NCI-H1092 (cell line): ENCODE measurements at regions not wholly inside any gene's neighbourhood (a gene's known extent, or its start where the extent isn't known, plus 50 kb on each side); places are given as distances from the start of the nearest gene placed in this dataset.

ENCODE experiments used
- DNase-seq: peaks from one replicate; lab custom pipeline; 2025; lab: John Stamatoyannopoulos, UW

DNA sequence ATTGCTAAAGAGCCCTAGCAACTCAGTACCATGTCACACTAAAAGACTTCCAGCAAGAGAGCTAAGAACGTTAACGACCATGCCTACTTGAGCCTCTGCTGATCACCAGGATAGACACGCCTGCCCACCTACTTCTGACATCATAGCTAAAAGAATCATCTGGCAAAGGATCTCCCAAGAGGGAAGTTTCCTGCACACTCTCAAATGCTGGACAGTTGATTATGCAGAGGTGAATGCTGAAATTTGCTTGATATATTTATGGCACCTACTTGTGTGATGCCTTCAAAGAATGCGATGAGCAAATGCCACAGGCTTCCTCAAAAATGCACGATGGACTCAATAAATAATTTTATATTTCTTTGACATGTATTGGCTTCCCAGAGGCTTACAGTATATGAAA lies 113.6 kb downstream of the GALC start:
- no peak for DNase-seq

DNA sequence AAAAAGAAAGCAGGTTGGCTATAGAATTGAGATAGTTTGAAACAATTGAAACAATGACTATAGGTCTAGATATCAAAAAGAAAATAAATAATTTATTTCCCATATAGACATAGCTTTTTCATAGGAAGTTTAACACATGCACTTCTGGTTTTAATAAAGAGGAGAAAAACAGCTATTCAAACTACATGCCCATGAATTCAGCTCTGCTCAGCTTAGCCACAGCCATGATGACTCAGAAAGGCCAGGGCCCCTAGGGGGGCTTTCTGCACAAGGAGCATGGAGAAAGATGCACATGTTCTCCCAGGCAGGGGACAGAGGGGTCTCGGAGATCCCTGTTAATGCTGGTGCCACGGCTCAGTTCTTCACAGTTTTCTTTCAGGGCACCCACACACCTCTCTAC lies 114.0 kb downstream of the GALC start:
- DNase-seq, result no peak

DNA sequence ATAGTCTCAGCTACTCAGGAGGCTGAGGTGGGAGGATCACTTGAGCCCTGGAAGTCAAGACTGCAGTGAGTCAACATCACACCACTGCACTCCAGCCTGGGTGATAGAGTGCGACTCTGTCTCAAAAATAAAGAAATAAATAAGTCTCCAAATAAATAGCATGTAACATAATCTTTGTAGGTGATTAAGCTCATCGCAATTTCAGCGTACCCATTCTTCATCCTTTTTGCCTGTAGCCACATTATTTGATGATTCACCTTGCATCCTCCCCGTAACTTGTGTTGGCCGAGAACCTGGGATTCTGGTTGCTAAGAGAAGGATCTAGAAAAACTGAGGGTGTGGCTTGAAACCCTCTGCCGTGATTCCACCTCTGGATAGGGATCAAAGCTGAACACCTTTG lies 115.1 kb downstream of the GALC start:
- DNase-seq, result no peak

DNA sequence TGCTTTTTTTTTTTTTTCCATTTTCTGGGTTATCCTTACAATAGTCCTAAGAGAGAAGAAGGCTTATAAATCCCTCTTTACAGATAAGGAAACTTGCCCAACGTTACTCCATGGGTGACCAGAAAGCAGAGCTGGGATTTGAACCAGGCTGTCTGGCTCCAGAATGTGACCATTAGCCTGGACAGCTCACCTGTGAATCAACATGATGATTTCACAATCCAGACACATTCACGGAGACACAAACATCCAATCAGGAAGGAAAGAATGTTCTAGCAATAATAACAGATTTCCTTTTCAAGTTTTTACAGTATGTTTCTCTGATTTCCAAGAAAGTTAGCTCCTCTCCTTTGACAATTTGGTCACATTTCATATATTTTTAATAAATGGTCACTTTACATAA lies 118.3 kb downstream of the GALC start:
- no peak for DNase-seq

DNA sequence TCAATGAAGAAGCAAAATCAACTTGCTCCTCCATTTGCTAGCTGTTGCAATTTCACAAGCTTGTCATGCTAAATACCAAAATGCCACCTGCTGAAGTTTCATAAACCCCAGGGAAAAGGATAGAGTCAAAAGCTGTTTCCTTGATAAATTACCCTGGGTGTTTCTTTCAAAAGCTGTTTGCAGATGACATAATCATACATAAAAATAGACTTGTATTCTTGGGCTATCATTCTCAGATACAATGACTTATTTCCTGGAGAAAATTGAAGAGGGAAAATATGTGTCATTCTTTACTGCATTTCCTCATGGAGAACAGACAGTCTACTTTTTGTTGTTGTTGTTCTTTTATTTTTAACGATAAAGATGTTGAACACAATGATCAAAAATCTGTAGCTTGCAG lies 119.2 kb downstream of the GALC start:
- no peak for DNase-seq

DNA sequence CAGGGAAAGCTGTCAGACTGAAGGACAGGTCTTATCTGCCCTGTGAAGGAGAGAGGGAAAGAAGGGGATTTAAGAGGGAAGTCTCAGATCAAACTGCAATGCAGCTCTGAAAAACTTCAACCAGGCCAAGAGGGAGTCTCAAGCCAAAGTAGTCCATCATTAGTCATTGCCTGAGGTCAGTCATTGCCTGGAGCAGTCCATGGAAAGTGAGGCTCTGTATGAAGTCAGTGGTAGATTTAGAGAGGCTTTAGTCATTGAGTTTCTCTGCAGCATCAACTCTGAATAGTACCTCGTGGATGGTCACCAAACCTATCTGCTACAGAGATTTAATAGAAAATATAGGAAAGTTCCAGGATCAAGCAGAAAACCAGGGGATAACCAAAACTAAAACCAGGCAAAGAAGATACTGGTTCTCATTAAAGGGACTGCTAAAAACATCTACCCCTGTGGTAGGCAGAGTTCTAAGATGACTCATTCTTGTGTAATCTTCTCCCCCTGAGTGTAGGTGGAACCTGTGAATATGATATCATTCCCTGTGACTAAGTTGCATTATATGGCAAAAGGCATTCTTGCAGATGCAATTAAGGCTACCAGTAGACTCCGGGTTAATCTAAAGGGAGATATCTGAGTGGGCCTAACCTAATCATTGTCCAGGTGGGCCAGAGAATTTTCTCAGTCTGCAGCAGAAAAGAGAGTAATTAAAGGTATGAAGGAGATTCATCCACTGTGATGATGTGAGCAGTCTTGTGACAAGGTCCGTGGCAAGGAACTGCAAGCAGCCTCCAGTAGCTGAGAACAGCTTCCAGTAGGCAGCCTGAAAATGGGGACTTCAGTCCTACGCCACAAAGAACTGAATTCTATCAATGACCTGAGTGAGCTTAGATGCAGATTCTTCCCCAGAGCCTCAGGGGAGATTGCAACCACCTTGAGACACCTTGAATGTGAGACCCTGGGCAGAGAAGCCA lies 123.1 kb downstream of the GALC start:
- no peak for DNase-seq

DNA sequence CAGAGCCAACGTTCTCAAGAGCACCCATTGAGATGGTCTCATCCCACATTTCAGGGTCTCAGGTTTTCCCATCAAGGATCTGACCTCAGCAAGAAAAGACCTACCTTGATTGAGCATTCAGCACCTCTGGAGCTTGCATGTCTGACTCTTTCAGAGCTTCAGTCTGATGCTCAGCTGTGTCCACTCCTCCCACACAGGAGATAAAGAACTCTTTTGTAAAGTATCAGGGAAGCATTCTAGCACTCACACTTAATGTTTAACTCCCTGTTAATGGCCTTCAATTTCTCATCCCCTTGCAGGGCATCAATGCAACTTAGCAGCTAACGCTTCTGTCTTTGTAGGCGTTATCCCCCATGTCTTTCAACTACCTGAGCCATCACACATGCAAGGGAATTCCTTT lies 124.1 kb downstream of the GALC start:
- DNase-seq, result no peak

DNA sequence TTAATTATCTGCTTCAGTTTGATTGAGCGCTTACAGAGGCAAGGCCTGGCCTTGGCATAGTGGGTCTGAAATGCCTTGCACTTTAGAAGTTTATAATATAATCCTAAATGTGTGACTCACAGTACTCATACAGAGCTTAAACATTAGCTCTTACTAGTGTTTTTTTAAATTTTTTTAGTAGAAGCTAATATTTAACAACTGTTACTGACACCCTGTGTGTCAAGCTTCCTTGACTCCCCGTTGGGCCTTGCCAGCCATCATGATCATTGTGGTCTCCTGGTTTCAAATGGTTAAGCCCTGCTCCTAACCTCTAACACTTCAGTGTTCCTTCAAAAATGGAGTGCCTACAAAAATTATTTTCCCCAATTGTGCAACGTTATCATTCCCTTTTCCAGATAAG lies 126.9 kb downstream of the GALC start:
- DNase-seq, result no peak

DNA sequence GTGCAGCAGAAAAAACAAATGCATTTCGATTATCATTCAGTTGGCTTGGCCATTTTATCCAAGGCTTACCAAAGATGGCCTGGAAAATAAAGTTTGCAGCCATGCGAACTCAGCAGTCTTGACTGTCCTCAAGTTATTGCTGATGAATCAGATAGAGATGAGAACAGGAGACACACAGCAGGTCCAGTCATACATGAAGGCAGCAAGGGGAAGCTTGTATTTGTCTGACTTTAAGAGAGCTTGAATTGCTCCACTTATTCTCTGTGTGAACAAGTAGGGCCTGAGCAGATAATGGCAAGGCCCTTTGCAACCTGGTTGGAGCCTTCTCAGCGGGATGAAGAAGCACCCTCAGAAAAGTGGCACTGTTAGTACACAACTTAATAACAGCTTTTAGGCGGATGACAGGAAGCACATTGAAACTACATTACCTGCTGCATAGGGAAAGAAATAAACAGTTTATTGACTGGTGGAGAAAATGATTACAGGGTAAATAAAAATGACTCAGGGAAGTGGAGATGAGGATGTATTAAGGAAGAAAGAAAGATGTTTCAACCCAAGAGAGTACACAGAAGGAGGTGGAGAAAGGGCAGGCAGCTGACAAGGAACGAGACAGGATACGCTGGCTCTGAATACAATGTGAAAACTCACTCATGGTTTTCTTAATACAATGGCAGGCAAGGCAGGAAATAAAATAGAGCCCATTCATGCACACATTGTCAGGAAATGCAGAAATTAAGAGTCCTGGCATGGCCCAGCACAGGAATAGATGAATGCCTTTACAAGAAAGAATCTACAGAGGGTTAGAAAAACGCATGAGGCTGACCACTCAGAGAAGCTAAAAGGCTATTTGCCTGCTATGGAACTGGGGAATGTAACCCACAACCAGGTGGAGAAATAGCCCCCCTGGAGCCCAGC lies 128.4 kb downstream of the GALC start:
- DNase-seq, result no peak

DNA sequence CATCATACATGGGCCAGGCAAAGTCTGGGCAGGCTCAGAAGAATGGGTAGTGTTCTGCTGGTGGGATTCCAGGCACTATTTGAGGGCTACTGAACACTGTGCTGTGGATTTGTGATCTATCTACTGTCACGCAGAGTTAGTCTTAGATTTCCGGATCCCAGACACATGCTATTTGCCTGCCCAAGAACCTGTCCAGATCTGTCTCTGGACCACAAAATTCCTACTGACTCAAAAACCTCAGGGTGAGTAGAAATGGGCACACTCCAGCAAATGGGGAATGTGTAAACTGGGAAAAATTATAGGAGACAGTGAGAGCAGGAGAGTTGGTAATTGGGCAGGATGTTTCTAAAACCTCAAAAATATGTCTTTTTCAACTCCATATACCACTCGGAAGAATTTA lies 129.9 kb downstream of the GALC start:
- no peak for DNase-seq

DNA sequence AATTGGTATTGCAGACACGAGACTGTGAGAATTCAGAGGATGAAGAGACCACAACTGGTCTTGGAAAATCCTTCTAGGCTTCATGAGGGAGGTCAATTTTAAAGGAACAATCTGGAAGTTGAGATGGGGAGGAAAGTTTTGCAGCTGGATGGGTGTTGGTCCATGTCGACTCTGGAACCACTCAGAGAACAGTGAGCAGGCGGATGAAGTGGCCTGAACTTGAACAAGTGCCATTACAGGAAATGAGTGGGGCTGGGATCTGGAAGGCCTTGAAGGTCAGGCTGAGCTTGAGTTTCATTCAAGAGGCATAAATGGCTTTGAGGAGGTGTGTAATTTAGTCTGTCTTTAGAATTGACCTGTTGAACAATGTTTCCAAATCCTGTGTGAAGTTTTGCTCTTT lies 140.9 kb downstream of the GALC start:
- DNase-seq, result no peak

DNA sequence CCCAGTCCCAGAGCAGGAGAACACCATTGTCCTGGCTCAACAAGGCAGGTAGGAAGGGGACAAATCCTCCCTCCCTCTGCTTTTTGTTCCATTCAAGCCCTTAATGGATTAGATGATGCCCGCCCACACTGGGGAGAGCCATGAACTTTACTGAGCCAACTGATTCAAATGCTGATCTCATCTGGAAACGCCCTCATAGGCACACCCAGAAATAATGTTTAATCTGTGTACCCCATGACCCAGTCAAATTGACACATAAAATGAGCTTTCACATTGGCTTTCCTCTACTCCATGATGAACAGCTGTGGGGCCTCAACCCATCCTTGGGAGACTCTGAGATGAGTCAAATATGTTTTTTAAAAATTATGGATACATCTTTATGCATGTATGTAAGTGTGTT lies 141.8 kb downstream of the GALC start:
- DNase-seq, result no peak

DNA sequence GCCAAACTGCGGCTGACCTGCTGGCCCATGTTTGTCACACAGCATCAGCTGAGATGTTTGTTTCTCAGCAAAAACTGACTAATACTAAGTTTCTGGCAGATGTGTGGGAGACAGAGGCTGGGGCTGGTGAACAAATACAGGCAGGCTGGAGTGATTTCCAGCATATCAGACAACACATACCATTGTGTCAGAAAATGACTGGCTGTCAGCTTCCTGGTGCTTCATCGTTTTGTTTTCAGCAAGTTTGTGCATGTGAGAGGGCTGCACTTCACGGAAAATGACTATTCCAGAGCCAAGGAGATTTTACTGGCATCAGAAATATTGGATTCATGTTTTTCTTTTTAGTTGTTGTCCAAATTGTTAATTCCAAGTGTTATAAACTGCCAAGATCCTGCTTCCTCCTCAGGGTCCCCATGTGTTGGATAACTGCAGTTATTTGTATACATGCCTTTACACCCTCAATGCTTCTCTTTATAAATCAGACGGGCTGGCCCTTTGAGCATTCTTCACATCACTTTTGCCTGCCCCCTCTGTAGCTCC lies 145.7 kb downstream of the GALC start:
- no peak for DNase-seq

DNA sequence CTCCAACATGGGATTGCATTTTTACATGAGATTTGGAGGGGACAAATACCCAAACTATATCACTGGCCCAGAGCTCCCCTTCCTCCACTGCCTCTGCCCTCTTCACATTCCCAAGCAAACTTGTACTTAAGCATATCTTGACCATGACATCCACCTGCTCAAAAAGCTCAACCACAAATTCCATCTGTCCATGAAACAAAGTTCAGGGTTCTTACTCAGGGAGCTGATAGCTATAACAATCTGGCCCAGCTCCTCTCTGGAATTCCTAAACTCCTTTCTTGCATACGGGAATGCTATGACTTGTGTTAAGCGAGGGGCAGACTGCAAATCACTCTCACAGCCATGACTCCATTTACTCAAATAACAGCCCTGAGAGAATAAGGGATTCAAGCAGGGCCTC lies 152.1 kb downstream of the GALC start:
- DNase-seq, result no peak

DNA sequence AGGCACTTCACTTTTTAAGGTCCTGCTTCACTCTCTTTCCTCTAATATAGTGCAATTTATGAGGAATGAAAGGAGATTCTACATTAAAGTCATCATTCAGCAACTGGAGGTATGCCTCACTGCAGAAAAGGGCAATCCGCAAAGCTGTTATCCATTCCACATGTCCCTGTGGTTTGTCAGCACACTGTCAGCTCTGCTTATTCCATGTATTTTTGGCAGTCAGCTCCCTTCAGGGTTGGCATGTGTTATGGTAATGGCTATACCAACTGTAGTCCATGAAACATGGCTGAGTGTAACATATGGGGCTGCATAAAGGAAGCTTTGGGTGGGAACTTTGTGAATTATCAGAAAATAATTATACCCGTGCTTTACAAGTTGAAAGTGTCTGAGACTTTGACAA lies 154.1 kb downstream of the GALC start:
- no peak for DNase-seq

DNA sequence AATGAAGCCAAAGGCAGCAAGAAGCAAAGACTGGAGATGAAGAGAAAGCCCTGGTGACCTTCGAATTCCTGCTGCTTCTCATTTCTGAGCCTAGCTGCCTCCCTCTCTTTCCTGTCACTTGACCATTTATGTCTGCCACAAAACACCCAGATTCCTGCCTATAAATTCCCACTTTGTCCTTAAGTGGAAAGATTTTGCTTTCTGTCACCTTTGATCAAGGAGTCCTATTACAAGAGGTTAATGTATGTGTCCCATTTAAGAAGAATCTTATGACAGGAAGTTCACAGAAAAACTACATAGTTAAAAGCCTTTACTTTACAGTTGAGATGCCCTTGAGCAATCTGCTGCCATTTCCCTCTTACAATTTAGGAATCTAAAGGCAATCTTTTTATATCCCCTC lies 155.7 kb downstream of the GALC start:
- no peak for DNase-seq

DNA sequence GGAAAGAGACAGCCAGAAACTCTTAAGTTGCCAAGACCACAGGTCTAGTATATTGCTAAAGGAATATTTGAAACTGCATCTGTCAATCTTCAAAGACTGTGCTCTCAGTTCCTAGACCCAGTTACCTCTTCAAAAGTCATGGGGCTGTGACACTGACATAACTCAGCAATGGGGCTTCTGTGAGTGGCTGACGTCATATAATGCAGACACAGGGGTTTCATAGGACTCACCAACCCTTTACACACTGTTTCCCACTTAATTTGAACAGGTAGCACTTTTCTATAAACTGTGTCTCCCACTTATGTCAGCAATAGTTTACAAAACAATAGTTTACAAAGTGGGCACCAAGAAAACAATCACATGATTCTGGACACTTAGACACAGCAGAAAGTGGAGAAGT lies 158.4 kb downstream of the GALC start:
- no peak for DNase-seq

DNA sequence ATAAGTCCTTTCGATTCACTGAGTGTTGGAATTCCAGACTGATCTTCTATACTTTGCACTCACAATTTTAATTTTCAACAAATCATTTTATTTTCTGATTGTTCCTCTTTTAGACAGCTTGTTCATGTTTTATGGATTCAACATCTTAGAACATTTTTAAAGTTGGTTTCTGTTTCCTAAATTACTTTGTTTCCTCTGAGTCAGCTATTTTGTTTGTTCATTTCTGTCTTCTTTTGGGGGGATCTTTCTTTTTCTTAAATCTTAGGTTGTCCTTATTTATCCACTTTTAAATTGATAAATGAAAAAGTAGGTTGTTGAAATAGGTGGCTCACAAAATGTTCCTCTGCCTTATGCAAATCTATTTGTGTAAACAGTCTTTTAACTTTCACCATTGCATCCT lies 160.0 kb downstream of the GALC start:
- DNase-seq, result no peak

DNA sequence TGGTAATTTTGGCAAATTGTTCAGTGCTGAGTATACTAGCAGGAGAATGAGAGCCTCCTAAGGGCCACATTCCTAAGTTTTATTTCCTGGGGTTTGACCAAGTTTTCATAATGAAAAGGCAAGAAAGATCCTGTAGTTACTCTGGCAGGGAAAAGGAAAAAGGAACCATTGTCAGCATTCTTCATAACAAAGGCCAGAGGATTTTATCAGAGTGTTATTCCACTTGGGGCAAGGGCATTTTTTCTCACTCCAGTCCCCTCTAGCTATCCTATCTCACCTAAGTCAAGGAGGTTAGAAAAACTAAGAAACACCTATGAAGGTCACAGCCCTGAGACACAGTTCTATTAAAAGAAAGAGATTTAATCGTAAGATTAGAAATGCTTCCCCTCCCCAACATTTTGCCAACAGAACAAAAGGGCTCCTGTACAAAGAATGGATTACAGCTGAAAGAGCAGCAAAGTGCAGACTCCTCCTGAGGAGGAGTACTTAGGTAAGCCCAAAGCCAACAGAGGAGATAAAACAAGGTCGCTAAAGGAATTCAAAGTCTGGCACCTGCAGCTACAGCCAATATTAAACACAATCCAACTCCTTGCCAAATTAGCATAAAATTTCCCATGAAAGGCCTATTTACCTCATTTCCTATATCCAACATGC lies 162.4 kb downstream of the GALC start:
- no peak for DNase-seq

DNA sequence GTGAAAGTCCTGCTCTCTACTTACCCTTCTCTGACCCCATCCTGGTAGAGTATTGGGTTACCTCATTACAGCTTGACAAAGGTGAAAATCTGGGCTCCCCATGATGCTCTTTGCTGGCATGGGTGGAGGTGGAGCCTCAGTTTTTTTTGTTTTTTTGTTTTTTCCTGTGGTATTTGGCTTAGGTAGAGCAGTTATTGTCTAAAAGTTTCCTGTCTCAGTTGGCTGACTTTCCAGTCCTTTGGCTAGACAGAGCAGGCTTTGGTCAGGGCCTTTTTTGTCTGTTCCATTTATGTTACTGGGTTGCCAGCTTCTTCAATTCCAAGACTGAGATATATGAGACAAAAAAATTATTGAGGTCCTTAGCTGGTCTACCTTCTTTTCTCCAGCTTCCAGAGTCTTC lies 163.4 kb downstream of the GALC start:
- DNase-seq, result no peak

DNA sequence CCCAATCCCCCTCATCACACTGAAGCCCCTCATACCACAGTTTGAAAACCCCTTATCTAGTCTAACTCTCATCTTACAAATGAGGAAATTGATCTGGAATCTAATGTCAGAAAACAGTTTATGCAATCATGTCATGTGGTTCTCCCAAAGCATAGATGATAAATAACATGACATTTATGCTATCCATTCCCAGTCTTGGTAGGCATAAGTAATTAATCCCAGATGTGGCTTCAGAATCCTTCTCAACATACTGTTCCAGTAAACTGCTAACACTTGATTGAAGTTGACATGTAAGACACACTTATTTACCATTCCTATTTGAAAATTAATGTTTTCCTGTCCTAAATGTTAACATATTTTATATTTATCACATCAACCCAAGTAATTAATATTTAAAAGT lies 168.7 kb downstream of the GALC start:
- DNase-seq, result no peak

DNA sequence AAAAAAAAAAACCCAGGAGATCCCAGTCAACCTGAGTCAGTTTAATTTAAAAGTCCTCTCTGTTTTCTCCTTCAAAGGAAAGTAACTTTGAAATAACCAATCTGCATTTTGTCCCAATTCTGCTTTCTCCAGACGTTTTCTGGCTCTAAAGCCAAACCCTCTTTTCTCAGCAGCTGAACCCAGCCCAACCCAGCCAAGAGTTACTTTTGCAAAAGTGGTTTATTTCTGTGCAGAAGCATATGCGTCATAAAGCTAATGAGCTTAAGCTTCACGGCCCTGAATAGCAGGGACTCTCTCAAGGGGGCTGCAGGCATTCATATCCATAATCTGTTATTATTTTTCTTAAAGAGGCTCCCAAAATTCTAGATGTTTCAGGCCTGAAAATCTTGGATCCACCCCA lies 176.6 kb downstream of the GALC start:
- DNase-seq, result no peak
